ENCODE measurements at regions not wholly inside any gene's neighbourhood (a gene's known extent, or its start where the extent isn't known, plus 50 kb on each side); places are given as distances from the start of the nearest gene placed in this dataset.
"Not testable (repeated sequence)": the region's sequence is repeated elsewhere in the genome, so short reads cannot be mapped to it uniquely, and the experiment has no call there.

GRCh38 chr1:143584508-143584907 lies 387.3 kb downstream of the FAM72C start:
- DNase-seq: no peak

GRCh38 chr1:143574891-143575520 lies 396.8 kb downstream of the FAM72C start:
- no peak for DNase-seq

GRCh38 chr1:143572661-143573060 lies 399.1 kb downstream of the FAM72C start:
- DNase-seq: not testable (repeated sequence)

GRCh38 chr1:143563761-143564160 lies 408.0 kb downstream of the FAM72C start:
- not testable (repeated sequence) for DNase-seq

- DNase-seq: no peak
Observed at GRCh38 chr1:143553627-143554026, 418.2 kb downstream of the FAM72C start.

GRCh38 chr1:143504703-143505102 lies 467.1 kb downstream of the FAM72C start:
- not testable (repeated sequence) for DNase-seq

GRCh38 chr1:143504080-143504479 lies 467.7 kb downstream of the FAM72C start:
- not testable (repeated sequence) for DNase-seq

- not testable (repeated sequence) for DNase-seq
Observed at GRCh38 chr1:143503048-143503447, 468.7 kb downstream of the FAM72C start.

GRCh38 chr1:143502038-143502437 lies 469.7 kb downstream of the FAM72C start:
- DNase-seq: not testable (repeated sequence)

- DNase-seq: peak; percentile 13
Observed at GRCh38 chr1:143498059-143498749, 473.6 kb downstream of the FAM72C start.

- peak; percentile 12 for DNase-seq
Observed at GRCh38 chr1:143497374-143497747, 474.4 kb downstream of the FAM72C start.

- not testable (repeated sequence) for DNase-seq
Observed at GRCh38 chr1:143496526-143497373, 475.0 kb downstream of the FAM72C start.

Measured in activated CD8-positive, alpha-beta memory T cell treated with anti-CD3 and anti-CD28 coated beads, Interleukin-2, amount 50 U/mL, for 4 hours (primary cell).